ENCODE measurements at regions not wholly inside any gene's neighbourhood (a gene's known extent, or its start where the extent isn't known, plus 50 kb on each side); places are given as distances from the start of the nearest gene placed in this dataset.

DNA sequence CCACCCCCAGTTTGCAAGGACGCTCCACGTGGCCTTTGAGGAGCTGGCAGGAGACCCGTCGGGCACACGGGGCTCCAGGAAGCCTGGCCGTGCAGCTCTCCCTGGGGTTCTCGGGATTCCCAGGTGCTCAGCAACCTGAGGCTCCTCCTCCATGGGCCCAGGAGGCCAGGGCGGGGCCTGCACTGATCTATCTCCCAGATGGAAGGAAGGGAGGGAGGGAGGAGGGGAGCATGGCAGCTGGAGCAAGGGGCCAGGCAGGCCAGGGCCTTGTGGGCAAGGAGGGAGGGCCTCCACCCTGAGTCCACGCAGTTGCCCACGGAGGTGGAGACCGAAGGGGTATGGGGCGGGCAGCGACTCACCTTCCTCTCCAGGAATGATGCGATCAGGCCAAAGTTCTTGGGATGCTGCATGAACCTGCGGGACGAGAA lies 127.3 kb downstream of the RFLNA start:
- TF ChIP-seq, protein P1, sequence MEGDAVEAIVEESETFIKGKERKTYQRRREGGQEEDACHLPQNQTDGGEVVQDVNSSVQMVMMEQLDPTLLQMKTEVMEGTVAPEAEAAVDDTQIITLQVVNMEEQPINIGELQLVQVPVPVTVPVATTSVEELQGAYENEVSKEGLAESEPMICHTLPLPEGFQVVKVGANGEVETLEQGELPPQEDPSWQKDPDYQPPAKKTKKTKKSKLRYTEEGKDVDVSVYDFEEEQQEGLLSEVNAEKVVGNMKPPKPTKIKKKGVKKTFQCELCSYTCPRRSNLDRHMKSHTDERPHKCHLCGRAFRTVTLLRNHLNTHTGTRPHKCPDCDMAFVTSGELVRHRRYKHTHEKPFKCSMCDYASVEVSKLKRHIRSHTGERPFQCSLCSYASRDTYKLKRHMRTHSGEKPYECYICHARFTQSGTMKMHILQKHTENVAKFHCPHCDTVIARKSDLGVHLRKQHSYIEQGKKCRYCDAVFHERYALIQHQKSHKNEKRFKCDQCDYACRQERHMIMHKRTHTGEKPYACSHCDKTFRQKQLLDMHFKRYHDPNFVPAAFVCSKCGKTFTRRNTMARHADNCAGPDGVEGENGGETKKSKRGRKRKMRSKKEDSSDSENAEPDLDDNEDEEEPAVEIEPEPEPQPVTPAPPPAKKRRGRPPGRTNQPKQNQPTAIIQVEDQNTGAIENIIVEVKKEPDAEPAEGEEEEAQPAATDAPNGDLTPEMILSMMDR (IDR thresholded peaks at IDR 0.05), result no peak
- TF ChIP-seq EP300 (IDR thresholded peaks at IDR 0.05), result no peak
